HG03469 (cell line): ENCODE measurements at regions not wholly inside any gene's neighbourhood (a gene's known extent, or its start where the extent isn't known, plus 50 kb on each side); places are given as distances from the start of the nearest gene placed in this dataset.

Experiments
- ATAC-seq: cut with Tn5 transposase; IDR thresholded peaks from one replicate; pipeline ENCODE4 v1.9.1; 2021; ENCODE audit warnings: mild to moderate bottlenecking, moderate library complexity, moderate number of reproducible peaks; ENCODE audit not compliant: unreplicated experiment

GRCh38 chr10:128631801-128632241, 505.6 kb upstream of the MKI67 start:
- no peak for ATAC-seq

GRCh38 chr10:128632694-128633093, 506.5 kb upstream of the MKI67 start:
- no peak for ATAC-seq

GRCh38 chr10:128633864-128634540, 507.8 kb upstream of the MKI67 start:
- ATAC-seq: no peak

GRCh38 chr10:128642023-128642422, 515.8 kb upstream of the MKI67 start:
- no peak for ATAC-seq

GRCh38 chr10:128642502-128642901, 516.3 kb upstream of the MKI67 start:
- no peak for ATAC-seq

- no peak for ATAC-seq
Measured at GRCh38 chr10:128643658-128644057, 517.4 kb upstream of the MKI67 start.

GRCh38 chr10:128645486-128645885, 519.3 kb upstream of the MKI67 start:
- no peak for ATAC-seq

GRCh38 chr10:128646956-128647355, 520.7 kb upstream of the MKI67 start:
- no peak for ATAC-seq

GRCh38 chr10:128657548-128657947, 531.3 kb upstream of the MKI67 start:
- ATAC-seq: no peak

GRCh38 chr10:128660726-128661125, 534.5 kb upstream of the MKI67 start:
- no peak for ATAC-seq

- ATAC-seq: no peak
Measured at GRCh38 chr10:128661404-128662197, 535.4 kb upstream of the MKI67 start.

- no peak for ATAC-seq
Measured at GRCh38 chr10:128662520-128662919, 536.3 kb upstream of the MKI67 start.

- ATAC-seq: no peak
Measured at GRCh38 chr10:128664729-128665128, 538.5 kb upstream of the MKI67 start.

GRCh38 chr10:128675405-128675804, 549.2 kb upstream of the MKI67 start:
- ATAC-seq: no peak

GRCh38 chr10:128680116-128680515, 553.9 kb upstream of the MKI67 start:
- ATAC-seq: no peak

GRCh38 chr10:128684215-128684614, 558.0 kb upstream of the MKI67 start:
- ATAC-seq: no peak

GRCh38 chr10:128686630-128687278, 560.5 kb upstream of the MKI67 start:
- ATAC-seq: no peak

GRCh38 chr10:128687408-128687807, 561.2 kb upstream of the MKI67 start:
- no peak for ATAC-seq

- no peak for ATAC-seq
Measured at GRCh38 chr10:128687927-128688549, 561.8 kb upstream of the MKI67 start.

- ATAC-seq: no peak
Measured at GRCh38 chr10:128689667-128690066, 563.4 kb upstream of the MKI67 start.

GRCh38 chr10:128693493-128694131, 567.4 kb upstream of the MKI67 start:
- ATAC-seq: no peak
